Sigmoid colon (tissue), 4 donors: ENCODE measurements at regions not wholly inside any gene's neighbourhood (a gene's known extent, or its start where the extent isn't known, plus 50 kb on each side); places are given as distances from the start of the nearest gene placed in this dataset.

Experiments used
- EP300 ChIP-seq, 4 donors: sonication (generic); formaldehyde crosslinking; IDR thresholded peaks; one replicate each; pipeline ENCODE4 v1.6.1; 2017; ENCODE audit warnings: antibody characterized with exemption in 4 of 4
- POLR2A ChIP-seq, 2 donors: fragments of 450-650 bp; IDR thresholded peaks; one replicate each; pipeline ENCODE4 v1.6.1; 2016; ENCODE audit warnings: antibody characterized with exemption in 2 of 2, mild to moderate bottlenecking in 2 of 2, moderate library complexity in 2 of 2
- POLR2AphosphoS5 ChIP-seq, 4 donors: sonication (generic); formaldehyde crosslinking; IDR thresholded peaks; one replicate each; pipeline ENCODE4 v1.6.1; 2017; ENCODE audit warnings: antibody characterized with exemption in 4 of 4
- TF ChIP-seq, protein P1 (sequence below), 4 experiments: fragments of 450-650 bp in 3 of 4; fragments of 200-600 bp in 1 of 4; IDR thresholded peaks; one replicate each; pipeline ENCODE4 v1.5.1; 2016 to 2019; ENCODE audit warnings: antibody characterized with exemption in 4 of 4, mild to moderate bottlenecking in 3 of 4, moderate library complexity in 2 of 4

DNA sequence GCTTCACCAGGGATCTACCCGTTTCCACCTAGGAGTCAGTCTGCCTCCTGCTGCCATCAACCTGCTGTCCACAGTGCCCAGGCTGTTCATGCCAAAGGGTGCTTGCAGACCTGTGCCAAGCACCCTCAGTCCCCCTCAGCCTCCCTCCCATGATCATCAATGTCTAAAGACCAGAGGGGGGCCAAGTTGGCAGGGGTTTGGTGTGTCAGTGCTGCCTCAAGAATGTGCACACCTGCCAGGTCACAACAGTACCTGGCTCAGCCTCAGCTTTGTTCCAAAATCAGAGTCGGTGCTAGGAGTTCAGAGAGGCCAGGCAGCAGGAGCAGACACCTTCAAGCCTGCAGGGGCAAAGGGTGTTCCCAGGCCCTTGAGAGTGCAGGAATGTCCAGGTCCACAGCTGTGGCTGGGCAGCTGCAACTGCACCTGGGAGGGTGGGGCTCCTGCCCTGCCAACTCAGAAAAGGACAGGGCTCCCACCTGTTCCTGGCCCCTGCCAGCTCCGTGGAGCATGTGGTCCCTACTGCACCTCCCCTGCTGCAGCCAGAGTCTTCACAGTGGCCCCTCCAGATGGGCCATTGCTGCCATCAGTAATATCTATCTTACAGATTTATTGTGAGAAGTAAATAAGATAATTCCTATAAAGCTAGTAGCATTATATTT lies 219.5 kb downstream of the POLR1F start:
- TF ChIP-seq, protein P1, sequence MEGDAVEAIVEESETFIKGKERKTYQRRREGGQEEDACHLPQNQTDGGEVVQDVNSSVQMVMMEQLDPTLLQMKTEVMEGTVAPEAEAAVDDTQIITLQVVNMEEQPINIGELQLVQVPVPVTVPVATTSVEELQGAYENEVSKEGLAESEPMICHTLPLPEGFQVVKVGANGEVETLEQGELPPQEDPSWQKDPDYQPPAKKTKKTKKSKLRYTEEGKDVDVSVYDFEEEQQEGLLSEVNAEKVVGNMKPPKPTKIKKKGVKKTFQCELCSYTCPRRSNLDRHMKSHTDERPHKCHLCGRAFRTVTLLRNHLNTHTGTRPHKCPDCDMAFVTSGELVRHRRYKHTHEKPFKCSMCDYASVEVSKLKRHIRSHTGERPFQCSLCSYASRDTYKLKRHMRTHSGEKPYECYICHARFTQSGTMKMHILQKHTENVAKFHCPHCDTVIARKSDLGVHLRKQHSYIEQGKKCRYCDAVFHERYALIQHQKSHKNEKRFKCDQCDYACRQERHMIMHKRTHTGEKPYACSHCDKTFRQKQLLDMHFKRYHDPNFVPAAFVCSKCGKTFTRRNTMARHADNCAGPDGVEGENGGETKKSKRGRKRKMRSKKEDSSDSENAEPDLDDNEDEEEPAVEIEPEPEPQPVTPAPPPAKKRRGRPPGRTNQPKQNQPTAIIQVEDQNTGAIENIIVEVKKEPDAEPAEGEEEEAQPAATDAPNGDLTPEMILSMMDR (IDR thresholded peaks at IDR 0.05): no peak
- no peak for TF ChIP-seq POLR2AphosphoS5 (IDR thresholded peaks at IDR 0.05)
- TF ChIP-seq POLR2A (IDR thresholded peaks at IDR 0.05): no peak
- no peak for TF ChIP-seq EP300 (IDR thresholded peaks at IDR 0.05)
